Activated CD4-positive, CD25-positive, alpha-beta regulatory T cell treated with anti-CD3 and anti-CD28 coated beads, Interleukin-2, amount 50 U/mL, for 72 hours (primary cell): ENCODE measurements at regions not wholly inside any gene's neighbourhood (a gene's known extent, or its start where the extent isn't known, plus 50 kb on each side); places are given as distances from the start of the nearest gene placed in this dataset.
"Not testable (repeated sequence)": the region's sequence is repeated elsewhere in the genome, so short reads cannot be mapped to it uniquely, and the experiment has no call there.

Source experiments
- DNase-seq: peaks from one replicate; pipeline ENCODE4 v3.0.0; 2021

DNA sequence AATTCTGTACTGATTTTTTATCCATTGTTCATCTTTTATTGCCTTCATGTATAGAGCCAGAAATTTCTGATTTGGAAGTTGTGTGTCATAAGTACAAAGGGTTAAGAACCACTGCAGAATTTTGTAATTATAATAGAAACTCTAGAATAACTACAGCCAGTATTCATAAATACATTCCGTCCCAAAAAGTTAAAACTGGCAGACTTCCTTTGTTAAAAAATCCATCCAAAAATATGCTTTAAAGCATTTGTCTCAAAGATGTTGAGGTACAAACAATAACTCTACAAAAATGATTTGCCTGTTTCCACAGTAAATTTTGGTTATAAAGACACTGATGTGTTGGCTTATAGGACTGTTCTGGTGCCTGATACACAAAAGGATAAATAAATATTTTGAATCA is 436.6 kb downstream of the DTWD2 start:
- no peak for DNase-seq

DNA sequence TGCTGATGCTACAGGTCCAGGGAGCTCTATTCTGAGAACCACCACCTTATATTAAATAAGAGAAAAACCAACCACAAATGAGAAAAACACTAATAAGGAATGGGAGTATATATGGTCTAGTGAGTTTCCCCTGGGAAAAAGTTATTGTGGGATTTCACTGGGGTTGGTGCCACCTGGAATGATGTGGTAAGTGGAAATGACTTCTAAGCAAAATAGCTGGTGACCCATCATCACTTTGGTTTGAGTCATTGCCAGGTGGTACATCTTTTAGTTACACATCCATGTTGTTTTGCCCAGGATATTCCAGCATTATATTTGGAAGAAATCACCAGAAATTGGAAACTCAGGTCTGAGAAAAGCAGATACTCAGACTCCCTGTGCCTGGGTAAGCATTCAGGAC is 437.3 kb downstream of the DTWD2 start:
- DNase-seq = no peak

DNA sequence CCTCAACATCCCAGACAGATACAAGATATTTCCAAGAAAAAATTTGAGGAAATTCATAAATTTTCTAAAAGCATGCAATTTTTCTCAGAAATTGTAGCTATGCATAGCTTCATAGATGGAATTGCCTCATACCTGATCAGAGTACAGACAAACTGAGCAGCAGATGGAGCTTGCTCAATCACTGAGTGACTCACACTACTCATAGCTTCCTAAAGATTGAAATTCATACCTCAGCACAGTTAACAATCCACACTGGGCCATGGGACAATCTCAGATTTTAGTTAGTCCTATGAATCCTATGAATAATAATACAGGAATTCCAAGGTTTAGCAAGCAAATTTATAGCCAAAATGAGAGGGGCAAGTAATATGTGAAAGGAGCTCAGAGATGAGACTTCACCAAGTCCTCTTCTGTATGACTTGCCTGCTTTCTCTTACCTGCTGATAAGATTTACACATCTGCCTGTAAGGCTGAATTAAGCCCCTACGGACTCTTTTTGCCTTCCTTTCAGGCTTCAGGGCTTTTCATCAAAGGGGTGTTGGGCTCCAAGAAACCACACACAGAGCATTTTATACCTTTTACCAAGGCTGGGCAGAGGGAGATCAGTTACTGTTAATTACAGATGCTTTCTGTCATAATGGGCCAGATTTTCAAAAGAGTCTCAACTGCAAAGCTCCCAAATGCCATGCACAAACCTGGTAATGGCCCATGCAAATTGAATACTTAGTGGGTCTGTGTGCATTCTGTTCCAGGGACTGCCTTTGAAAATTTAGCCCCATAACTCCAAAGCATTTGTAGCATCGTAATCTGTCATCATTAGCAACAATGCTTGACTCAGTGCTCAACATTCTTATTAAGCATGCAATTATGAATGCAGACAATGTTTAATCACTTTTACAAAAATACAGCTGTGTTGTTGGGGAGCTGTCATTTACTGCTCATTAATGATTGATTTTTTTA is 439.3 kb downstream of the DTWD2 start:
- DNase-seq = no peak

DNA sequence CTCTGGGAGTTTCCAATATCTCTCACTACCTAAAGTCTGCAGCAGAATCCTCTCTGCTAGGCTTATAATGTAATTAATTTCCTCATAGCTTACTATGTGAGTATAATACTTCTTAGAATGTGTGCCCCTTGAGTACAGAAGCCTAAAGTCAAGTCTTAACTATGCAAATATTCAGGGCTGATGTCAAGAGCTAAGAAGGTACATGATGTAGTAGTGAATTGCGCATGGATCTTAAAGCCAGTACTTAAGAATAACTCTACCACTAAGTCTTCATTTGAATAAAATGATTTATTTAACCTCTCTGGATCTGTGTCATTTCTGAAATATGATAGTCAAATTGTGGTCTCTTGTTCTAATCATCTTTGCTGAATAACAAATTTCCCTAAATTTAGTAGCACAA is 442.9 kb downstream of the DTWD2 start:
- DNase-seq = no peak

DNA sequence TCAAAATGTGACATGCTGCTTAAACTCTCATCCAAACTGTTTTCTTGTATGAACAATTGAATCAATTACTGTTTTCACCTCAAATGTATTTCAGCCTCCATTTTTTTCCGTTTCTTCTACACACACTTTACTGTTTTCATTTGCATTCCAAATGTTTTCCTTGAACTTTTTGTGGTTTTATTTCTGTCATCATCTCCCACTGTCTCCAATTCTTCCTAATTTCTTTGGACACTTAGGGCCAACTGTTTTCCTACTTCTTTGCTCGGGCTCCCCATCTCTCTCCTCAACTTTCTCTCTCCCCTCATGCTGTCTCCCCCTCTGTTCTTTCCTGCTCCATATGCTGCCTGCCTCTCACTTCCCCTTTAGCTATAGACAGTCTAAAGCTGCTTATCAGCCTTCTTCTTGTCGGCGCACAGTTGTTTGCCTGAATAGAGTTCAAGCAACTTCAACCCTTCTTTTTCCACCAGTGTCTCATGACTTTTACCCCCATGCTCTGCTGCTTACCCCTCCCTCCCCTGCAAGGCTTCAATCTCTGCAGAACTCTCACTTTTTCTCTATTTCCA is 443.4 kb downstream of the DTWD2 start:
- DNase-seq = no peak

DNA sequence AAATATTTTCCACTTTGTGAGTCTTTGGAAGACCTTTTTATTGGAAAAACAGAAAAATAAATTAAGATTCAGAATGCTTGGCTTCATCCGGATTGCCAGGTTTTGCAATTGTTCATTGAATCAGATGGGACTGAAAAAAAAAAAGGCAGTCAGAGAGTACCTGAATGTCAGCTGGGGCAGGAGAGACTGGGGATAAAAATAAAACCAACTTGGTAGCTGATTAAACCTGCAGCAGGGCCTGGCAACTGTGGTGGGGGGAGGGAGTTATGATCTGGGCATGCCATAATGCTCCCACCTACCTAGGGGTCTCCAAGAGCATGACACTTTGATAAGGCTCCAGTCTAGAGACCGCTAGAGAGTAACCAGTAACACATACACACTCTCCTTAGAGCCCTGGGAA is 454.4 kb downstream of the DTWD2 start:
- no peak for DNase-seq

DNA sequence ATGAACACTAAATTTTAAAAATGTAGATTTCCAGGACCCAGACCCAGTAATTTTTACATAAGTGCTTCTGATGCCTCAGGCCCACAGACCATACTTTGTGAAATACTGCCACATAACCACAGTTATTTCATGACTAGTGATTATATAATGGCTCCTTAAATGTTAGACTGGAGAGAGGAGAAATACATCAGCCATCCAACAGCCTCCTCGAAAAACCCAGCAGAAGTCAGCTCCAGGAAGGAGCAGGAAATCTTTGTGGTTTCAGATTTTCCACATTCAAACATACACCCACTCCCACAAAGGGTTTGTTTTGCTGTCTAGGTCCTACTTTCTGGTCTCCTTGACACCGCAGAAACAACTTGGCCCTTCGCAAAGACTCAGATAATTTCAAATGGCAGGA is 455.2 kb downstream of the DTWD2 start:
- DNase-seq = no peak

DNA sequence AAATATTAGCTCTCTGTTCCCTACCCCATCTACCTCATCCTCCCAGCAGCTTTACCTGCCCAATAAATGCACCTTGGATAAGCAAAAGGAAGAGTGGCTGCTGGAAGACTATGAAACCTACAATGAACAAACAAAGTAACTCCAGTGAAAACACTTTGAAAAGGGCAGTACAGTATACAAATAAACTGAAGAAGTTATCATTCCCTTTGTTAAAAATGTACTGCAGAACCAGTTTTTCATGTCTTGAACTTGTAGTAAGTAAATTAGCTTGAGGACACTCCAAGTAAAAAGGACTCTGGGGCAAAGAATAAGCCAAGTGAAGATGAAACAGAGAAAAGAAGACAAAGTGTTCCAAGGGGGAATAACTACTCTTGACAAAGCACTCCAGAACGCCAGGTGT is 457.1 kb downstream of the DTWD2 start:
- DNase-seq = no peak

DNA sequence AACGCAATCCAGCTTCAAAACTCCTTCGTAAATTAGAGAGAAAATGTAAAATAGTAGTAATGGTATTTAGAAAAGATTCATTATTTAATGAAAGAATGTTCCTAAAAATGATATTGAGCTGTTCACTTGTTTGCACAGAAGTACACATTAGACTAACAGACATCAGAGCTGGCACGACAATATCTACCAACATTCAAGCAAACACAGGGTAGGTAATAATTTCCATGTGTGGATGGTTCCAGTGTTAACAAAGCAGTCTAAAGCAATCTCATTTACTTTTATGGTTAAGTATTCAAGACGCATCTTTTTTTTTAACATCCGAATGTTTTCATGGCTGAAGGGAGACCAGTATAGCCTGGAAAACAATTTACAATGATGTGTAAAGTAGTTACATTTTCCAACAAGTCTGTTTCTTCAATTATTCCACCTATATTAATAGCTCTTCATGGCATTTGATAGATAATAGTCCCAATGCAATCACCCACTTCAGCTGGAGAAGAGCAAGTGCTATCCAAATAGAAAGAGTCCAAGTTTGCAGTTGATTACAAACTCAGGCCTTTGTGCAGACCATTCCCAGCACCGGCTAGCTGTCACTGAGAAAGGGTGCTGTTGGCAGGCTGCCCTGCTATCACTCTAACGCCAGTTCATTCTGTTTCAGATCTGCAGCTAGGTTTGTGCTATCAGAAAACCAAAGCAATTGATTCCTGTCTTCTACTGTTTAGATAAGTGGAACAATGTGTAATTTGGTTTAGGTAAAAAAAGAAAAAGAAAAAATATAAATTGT is 458.8 kb downstream of the DTWD2 start:
- no peak for DNase-seq

DNA sequence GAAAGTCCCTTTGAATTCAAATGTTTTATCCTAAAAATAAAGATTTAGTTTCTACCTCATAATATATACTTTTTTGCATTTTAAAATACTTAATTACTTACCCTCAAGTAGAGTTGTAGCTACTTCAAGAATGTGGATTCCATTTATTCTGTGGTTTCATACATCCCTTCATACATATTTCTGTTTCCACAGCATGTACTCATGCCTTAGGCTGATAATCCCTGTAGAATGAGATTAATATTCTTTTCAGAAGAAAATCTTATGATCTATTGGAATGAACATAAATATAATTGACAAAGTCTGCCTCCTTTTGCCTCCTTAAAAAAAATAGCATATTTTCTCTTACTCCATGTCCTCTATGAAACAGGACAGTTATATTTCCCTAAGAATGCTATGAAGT is 465.7 kb downstream of the DTWD2 start:
- no peak for DNase-seq

DNA sequence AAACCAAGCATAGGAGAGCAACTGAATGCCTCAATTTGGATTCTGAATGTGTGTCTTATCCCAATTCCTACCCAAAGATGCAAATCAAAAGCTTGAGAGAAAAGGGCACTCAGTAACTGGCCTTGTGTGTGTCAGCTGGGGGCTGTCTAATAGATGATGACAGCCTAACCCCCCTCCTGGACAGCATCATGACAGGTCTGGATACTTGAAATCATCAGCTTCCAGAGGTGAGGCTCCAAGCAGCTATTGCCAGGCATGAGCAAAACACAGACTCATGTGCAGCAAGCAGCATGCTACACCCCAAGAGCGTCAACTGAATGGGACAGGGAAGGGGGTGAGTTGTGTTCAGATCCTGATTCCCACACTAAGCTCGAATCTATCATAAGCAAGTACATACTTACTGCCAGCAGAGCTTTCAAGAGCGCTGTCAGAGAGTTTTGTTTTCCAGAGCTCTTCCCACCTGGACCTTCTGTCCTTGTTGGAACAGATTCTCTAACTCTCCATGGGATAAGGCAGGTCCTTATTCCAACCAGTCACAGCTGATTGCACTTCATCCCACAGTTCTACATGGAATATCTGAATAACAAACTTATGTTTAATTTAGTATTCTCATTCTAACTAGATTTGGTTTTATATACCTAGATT is 467.5 kb downstream of the DTWD2 start:
- no peak for DNase-seq

DNA sequence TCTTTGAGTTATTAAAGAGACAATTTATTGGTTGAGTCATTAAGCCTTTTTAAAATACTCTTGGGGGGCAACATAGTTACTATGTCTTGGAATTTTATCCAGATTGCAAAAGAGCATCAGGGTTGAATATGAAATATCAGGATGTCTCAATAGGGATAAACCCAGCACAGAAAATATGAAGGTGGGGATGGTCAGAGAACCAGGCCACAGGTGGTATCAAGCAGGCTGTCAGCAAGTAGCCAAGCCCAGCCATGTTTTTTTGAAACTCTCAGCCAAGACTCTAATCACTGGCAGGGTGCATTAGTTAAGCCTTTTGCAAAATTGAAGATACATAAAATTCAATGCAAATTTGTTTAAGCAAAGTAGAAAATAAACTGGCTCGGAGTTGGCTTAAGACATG is 468.9 kb downstream of the DTWD2 start:
- no peak for DNase-seq

DNA sequence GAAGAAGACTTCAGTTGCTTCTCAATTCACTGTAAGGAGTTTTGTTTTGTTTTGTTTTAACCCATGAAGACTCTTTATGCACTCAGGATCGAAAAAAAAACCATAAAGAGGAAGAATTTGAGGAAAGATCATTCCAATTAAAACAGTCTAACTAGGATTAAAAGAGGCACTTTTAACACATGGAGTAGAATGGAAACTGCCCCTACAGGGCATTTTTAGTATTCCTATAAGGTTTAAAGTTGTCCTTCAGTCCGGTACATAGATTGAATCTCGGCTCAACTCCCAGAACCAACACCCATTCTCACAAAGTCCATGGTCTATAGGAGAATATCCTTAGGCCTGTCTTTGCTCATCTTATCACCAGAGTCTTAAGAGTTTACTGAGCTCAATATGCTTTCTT is 469.6 kb downstream of the DTWD2 start:
- DNase-seq = no peak

DNA sequence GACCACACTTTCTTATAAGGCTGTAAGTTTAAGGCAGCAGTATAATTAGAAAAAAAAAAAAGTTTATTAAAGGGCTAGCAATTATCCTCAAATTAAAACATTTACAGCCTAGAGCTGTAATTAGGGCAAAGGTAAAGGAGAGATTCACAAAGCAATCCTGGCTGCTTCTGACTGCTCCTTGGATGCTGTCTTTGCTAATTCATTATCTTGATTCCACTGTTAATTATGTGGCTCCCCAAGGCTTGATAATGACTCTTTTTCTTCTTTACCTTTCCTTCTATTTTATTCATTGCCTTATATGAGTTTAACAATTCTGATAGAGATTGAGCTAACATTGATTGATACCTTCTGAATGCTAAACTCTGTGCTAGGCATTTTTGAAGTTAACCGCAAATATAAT is 476.5 kb downstream of the DTWD2 start:
- DNase-seq = no peak

DNA sequence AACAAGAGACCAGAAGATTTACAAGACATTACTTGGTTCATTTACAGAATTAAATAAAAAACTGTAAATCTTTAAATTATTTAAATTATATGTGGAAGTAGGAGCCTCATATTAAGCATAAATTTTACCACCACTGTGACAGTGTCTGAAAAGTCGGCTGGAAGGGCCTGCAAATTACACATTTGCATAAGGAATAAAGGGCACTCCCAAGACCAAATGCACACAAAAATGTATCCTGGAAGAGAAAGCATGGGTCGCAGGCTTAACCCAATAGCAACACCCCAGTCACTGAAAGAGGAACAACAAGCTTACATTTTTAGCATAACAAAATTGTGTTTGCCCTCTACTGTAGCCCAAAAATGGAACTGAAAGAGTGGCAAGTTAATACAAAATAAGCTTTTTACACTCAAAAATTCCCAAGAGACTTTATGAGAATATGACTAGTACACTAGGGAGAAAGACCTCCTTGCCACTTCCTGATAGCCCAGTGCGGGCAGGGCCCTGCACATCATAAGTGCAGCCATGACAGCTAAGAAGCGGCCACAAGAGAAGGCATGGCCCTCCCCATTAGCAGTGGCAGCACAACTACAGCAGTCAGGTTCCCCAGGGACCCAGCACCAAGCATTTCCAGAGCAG is 482.0 kb downstream of the DTWD2 start:
- no peak for DNase-seq

DNA sequence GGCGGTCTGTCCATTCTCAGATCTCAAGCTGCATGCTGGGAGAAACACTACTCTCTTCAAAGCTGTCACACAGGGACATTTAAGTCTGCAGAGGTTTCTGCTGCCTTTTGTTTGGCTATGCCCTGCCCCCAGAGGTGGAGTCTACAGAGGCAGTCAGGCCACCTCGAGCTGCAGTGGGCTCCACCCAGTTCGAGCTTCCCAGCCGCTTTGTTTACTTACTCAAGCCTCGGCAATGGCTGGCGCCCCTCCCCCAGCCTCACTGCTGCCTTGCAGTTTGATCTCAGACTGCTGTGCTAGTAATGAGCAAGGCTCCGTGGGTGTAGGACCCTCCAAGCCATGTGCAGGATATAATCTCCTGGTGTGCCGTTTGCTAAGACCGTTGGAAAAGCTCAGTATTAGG is 486.1 kb downstream of the DTWD2 start:
- DNase-seq = not testable (repeated sequence)

DNA sequence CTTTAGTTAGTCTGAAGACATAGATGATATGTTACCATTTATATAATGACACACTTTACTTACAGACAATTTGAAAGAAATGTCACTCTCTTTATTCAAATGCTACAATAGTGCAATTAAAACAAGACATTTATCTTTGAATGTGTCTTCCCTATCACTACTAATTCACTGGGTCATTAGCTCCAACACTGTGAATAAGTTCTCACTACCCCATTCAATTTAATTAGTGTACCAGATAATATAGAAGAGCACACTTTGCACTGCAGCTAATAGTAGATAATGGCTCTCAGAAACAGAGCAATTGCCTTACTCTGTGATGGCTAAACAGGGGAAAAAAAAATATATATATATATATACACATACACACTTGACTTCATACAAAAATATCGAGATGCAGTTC is 497.0 kb downstream of the DTWD2 start:
- no peak for DNase-seq

DNA sequence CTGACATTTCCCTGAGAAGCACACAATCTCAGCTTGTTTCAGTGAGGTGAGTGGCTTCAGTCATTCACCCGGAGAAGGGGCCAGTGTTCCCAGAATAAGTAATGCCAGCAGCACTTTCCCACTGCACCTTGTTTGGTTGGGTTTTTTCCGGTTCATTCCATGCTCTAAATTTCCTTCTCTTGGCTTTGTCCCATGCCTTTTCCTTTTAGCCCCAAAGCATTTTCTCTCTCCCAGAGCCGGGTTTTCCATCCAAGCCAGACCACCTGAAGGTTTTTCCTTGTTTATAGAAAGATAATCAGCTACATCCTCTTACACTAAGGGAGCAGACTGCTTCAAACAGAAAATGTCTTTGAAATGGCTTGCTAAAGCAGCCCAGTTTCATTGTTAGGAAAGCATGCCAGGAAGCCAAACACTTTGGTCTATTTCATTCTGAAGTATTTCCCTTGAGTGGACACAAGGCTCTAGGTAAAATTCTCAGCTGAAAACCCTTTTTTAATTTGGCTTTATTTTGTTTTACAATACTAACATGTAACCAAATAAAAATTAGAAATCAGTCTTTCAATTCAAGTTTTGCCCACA is 501.6 kb downstream of the DTWD2 start:
- DNase-seq = no peak

DNA sequence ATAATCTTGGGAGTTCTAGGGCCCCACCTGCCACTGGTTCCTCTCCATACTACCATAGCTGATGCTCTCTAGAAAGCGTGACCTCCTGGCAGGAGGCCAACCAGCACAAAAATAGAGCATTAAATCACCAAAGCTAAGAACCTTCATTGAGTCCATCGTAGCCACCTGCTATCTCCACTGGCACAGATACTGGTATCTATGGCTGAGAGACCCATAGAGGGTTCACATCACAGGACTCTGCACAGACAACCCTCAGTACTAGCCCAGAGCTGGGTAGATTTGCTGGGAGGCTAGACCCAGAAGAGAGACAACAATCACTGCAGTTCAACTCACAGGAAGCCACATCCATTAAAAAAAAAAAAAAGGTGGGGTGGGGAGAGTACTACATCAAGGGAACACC is 509.1 kb downstream of the DTWD2 start:
- no peak for DNase-seq

DNA sequence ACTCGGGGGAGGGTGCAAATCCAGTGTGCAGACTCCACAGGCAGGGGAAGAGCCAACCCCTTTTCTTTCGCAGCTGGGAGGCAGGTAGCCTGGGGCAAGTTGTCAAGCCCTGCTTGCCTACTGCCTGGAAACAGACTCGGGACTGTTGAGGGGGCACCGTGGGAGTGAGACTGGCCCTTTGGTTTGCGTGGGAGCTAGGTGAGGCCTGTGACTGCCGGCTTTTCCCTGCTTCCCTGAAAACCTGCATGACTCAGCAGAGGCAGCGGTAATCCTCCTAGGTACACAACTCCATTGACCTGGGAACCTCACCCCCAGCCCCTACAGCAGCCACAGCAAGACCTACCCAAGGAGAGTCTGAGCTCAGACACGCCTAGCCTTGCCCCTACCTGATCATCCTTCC is 509.5 kb downstream of the DTWD2 start:
- DNase-seq = no peak

DNA sequence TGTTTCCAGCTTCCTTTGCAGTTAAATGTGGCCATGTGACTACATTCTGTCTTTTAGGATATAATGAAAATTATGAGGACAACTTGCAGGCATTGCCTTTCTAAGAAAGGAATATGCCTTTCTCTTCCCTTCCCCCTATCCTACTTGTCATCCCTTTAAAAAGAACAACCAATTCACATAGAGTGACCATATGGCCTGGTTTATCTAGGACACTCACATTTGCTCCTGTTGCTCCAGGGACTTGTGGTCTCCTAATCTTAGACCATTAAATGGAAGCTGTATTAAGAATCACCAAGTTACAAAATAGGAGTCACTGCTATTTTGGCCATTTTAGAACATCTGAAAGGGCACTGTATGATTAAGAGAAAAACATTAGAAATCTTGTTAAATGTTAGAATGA is 520.3 kb downstream of the DTWD2 start:
- DNase-seq = no peak

DNA sequence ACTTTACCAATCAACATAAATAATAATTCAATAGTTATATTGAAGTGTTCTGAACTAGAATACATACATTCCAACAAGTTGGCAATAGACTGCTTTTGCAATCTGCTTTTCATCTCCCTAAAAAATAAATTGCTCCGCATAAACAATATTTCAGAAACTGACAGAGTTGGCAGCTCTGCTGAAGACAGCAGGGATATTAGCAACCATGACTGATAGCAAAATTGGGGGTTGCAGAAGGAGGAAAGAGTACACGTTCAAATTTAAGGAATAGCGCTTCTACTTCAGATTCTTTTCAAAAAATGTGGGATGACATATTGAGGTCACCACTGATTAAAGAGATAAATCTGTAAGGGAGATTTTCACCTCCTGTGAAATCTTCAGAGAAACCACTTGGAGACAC is 521.2 kb downstream of the DTWD2 start:
- no peak for DNase-seq

DNA sequence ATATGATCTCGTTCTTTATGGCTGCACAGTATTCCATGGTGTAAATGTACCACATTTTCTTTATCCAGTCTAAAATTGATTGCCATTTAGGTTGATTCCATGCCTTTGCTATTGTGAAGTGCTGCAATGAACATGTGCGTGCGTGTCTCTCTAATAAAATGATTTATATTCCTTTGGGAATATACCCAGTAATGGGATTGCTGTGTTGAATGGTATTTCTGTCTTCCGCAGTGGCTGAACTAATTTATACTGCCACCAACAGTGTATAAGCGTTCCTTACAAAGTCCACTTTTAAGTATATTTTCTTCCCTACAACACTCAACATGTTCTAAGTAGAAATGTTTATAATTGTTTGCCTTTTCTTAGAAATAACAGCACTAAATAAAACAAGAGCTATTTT is 521.9 kb downstream of the DTWD2 start:
- DNase-seq = no peak
